ENCODE measurements at regions not wholly inside any gene's neighbourhood (a gene's known extent, or its start where the extent isn't known, plus 50 kb on each side); places are given as distances from the start of the nearest gene placed in this dataset.

- TF ChIP-seq GATA2 (IDR thresholded peaks at IDR 0.05; ENCODE audit: low read depth, low read length) (no peak), GATA3 (IDR thresholded peaks at IDR 0.05; ENCODE audit: low read depth, low read length) (no peak)
These were observed 195.2 kb downstream of the TLE3 start for GRCh38 chr15:69902414-69903062.
